ENCODE measurements at regions not wholly inside any gene's neighbourhood (a gene's known extent, or its start where the extent isn't known, plus 50 kb on each side); places are given as distances from the start of the nearest gene placed in this dataset.
"Not testable (repeated sequence)": the region's sequence is repeated elsewhere in the genome, so short reads cannot be mapped to it uniquely, and the experiment has no call there.

DNA sequence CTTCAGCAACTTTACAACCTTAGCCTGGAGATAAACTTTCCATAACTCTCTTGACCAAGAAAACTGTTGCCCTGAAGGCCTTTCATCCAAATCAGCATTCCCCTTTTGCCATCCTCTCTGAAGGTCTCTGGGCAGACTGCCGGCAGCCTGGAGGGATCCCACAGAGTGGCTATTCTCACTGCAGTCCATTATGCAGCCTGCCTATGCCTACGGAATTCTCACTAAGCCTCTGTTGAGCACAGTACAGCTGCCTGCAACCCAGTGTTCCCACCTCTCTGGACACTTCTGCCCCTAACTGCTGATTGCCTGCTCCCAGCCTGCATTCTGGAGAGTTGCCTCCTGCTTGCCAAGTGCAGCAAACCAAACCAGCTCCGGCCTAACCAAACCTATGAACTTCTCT lies 548.9 kb upstream of the STEAP1 start:
- TF ChIP-seq, protein P1, sequence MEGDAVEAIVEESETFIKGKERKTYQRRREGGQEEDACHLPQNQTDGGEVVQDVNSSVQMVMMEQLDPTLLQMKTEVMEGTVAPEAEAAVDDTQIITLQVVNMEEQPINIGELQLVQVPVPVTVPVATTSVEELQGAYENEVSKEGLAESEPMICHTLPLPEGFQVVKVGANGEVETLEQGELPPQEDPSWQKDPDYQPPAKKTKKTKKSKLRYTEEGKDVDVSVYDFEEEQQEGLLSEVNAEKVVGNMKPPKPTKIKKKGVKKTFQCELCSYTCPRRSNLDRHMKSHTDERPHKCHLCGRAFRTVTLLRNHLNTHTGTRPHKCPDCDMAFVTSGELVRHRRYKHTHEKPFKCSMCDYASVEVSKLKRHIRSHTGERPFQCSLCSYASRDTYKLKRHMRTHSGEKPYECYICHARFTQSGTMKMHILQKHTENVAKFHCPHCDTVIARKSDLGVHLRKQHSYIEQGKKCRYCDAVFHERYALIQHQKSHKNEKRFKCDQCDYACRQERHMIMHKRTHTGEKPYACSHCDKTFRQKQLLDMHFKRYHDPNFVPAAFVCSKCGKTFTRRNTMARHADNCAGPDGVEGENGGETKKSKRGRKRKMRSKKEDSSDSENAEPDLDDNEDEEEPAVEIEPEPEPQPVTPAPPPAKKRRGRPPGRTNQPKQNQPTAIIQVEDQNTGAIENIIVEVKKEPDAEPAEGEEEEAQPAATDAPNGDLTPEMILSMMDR (conservative IDR thresholded peaks at IDR 0.05; ENCODE audit: low read depth, low read length) = no peak
- H3K4me3 ChIP-seq (ENCODE audit: low read depth, low read length) = no peak overlapping the region
- no peak for DNase-seq (ENCODE audit: low read depth)

DNA sequence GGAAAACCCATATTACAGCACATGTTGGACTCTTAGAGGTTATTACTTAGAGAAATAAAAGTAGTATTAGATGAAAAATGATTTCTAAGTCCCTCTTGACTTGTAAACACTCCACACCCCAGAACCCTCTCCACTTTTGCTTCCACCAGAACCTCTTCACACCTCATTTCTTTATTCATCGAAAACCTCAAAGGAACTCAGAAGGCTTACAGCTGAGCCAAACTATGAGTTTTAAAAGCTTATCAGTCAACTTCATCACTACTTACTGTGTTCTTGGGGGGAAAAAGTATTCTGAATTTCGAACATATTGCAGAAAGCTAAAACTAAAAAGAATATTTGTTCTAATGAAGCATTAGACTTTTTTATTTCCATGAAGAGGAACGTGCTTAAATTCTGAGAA lies 547.8 kb upstream of the STEAP1 start:
- DNase-seq (ENCODE audit: low read depth) = no peak
- H3K4me3 ChIP-seq (ENCODE audit: low read depth, low read length) = no peak overlapping the region
- TF ChIP-seq, protein P1 (conservative IDR thresholded peaks at IDR 0.05; ENCODE audit: low read depth, low read length) = no peak

GRCh38 chr7:89607792-89608191 lies 546.5 kb upstream of the STEAP1 start:
- TF ChIP-seq, protein P1 (conservative IDR thresholded peaks at IDR 0.05; ENCODE audit: low read depth, low read length) = no peak
- DNase-seq (ENCODE audit: low read depth) = no peak
- H3K4me3 ChIP-seq (ENCODE audit: low read depth, low read length) = no peak overlapping the region

DNA sequence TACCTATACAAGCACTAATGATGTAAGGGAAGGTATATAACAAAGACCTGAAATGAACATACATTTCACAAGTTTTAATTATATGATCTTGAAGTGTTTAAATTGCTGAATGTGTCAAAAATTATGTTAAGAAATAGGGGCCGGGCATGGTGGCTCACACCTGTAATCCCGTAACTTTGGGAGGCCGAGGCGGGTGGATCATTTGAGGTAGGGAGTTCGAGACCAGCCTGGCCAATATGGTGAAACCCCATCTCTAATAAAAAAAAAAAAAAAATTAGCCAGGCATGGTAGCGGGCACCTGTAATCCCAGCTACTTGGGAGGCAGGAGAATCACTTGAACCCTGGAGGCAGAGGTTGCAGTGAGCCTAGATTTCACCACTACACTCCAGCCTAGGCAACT lies 537.4 kb upstream of the STEAP1 start:
- H3K4me3 ChIP-seq (ENCODE audit: low read depth, low read length); DNase-seq (ENCODE audit: low read depth): not testable (repeated sequence)

- TF ChIP-seq, protein P1 (conservative IDR thresholded peaks at IDR 0.05; ENCODE audit: low read depth, low read length) = no peak
- DNase-seq (ENCODE audit: low read depth) = no peak
- no peak overlapping the region for H3K4me3 ChIP-seq (ENCODE audit: low read depth, low read length)
Measured at GRCh38 chr7:89618274-89618673, 536.0 kb upstream of the STEAP1 start.

DNA sequence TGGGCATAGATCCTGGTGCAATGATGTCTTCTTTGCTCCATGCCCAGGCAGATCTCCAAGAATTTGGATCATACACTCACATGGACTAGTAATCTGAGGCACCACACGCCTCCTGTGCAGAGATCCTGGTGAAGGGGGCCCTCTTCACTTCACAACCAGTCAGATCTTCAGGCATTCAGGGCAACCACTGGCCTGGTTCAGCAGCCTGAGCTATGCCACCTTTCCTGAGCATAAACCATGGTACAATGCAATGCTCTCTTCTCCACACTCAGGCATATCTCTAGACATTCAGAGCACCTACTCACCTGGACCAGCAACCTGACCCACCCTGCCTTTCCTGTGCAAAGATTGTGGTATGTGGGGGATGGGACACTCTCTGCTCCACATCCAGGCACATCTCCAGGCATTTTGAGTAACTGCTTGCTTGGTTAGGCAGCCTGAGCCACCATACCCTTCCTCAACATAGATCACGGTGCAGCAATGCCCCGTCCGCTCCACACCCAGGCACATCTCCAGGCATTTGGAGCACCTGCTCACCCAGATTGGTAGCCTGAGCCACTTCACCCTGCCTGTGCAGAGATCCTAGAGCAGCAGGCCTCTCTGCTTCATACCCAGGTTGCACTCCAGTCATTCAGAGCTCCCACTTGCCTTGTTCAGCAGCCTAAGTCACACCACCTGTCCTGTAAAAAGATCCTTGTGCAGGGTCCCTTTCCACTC lies 532.2 kb upstream of the STEAP1 start:
- no peak for DNase-seq (ENCODE audit: low read depth)
- H3K4me3 ChIP-seq (ENCODE audit: low read depth, low read length) = no peak overlapping the region
- TF ChIP-seq, protein P1 (conservative IDR thresholded peaks at IDR 0.05; ENCODE audit: low read depth, low read length) = no peak

GRCh38 chr7:89623018-89623672 lies 531.1 kb upstream of the STEAP1 start:
- TF ChIP-seq, protein P1 (conservative IDR thresholded peaks at IDR 0.05; ENCODE audit: low read depth, low read length) = peak; percentile 70
- no peak overlapping the region for H3K4me3 ChIP-seq (ENCODE audit: low read depth, low read length)
- peak; percentile 65 for DNase-seq (ENCODE audit: low read depth)

DNA sequence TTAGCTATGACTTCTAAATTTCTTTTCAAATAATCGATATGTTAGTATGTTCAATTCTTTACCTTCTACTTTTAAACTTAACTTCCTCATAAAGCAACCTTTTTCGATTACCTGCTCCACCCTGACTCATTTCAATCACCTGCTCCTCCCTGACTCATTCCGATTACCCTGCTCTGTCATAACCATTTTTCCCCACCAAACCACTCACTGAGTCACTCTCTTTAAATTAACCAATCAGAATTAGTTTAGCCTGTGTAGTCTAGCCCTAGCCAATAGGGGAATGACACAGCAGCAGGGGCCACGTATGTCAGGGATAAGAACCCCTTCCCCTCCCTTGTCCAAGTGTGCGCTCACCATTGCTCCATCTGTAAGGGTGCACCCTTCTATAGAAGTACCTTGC lies 530.1 kb upstream of the STEAP1 start:
- DNase-seq (ENCODE audit: low read depth); H3K4me3 ChIP-seq (ENCODE audit: low read depth, low read length): not testable (repeated sequence)
